ENCODE measurements at regions not wholly inside any gene's neighbourhood (a gene's known extent, or its start where the extent isn't known, plus 50 kb on each side); places are given as distances from the start of the nearest gene placed in this dataset.

GRCh38 chr11:90867416-90867815, 644.6 kb upstream of the CHORDC1 start:
- TF ChIP-seq REST (IDR thresholded peaks at IDR 0.05; ENCODE audit: insufficient read depth in 1 of 2, low read depth in 2 of 2, low read length in 2 of 2) (no peak), TAF1 (IDR thresholded peaks at IDR 0.05; ENCODE audit: borderline replicate concordance, insufficient read depth, low read length) (no peak), SIN3A (IDR thresholded peaks at IDR 0.05; ENCODE audit: borderline replicate concordance, insufficient read depth, low read length) (no peak), POLR2AphosphoS5 (IDR thresholded peaks at IDR 0.05; ENCODE audit: low read depth, low read length) (no peak), FOXP2 (optimal IDR thresholded peaks at IDR 0.05; ENCODE audit: borderline replicate concordance, extremely low read depth, extremely low read length, insufficient read depth) (no peak)

- TF ChIP-seq POLR2AphosphoS5 (IDR thresholded peaks at IDR 0.05; ENCODE audit: low read depth, low read length), result no peak
- TF ChIP-seq FOXP2 (optimal IDR thresholded peaks at IDR 0.05; ENCODE audit: borderline replicate concordance, extremely low read depth, extremely low read length, insufficient read depth), result no peak
- no peak for TF ChIP-seq REST (IDR thresholded peaks at IDR 0.05; ENCODE audit: insufficient read depth in 1 of 2, low read depth in 2 of 2, low read length in 2 of 2)
- TF ChIP-seq SIN3A (IDR thresholded peaks at IDR 0.05; ENCODE audit: borderline replicate concordance, insufficient read depth, low read length), result no peak
- no peak for TF ChIP-seq TAF1 (IDR thresholded peaks at IDR 0.05; ENCODE audit: borderline replicate concordance, insufficient read depth, low read length)
These were observed 633.9 kb upstream of the CHORDC1 start for GRCh38 chr11:90856790-90857189.

GRCh38 chr11:90855531-90855930, 632.7 kb upstream of the CHORDC1 start:
- TF ChIP-seq SIN3A (IDR thresholded peaks at IDR 0.05; ENCODE audit: borderline replicate concordance, insufficient read depth, low read length), result no peak
- no peak for TF ChIP-seq POLR2AphosphoS5 (IDR thresholded peaks at IDR 0.05; ENCODE audit: low read depth, low read length)
- no peak for TF ChIP-seq REST (IDR thresholded peaks at IDR 0.05; ENCODE audit: insufficient read depth in 1 of 2, low read depth in 2 of 2, low read length in 2 of 2)
- no peak for TF ChIP-seq TAF1 (IDR thresholded peaks at IDR 0.05; ENCODE audit: borderline replicate concordance, insufficient read depth, low read length)
- TF ChIP-seq FOXP2 (optimal IDR thresholded peaks at IDR 0.05; ENCODE audit: borderline replicate concordance, extremely low read depth, extremely low read length, insufficient read depth), result no peak

GRCh38 chr11:90851196-90851595, 628.3 kb upstream of the CHORDC1 start:
- TF ChIP-seq TAF1 (IDR thresholded peaks at IDR 0.05; ENCODE audit: borderline replicate concordance, insufficient read depth, low read length) (no peak), SIN3A (IDR thresholded peaks at IDR 0.05; ENCODE audit: borderline replicate concordance, insufficient read depth, low read length) (no peak), REST (IDR thresholded peaks at IDR 0.05; ENCODE audit: insufficient read depth in 1 of 2, low read depth in 2 of 2, low read length in 2 of 2) (no peak), POLR2AphosphoS5 (IDR thresholded peaks at IDR 0.05; ENCODE audit: low read depth, low read length) (no peak), FOXP2 (optimal IDR thresholded peaks at IDR 0.05; ENCODE audit: borderline replicate concordance, extremely low read depth, extremely low read length, insufficient read depth) (no peak)

GRCh38 chr11:90849312-90849711, 626.5 kb upstream of the CHORDC1 start:
- no peak for TF ChIP-seq FOXP2 (optimal IDR thresholded peaks at IDR 0.05; ENCODE audit: borderline replicate concordance, extremely low read depth, extremely low read length, insufficient read depth)
- no peak for TF ChIP-seq SIN3A (IDR thresholded peaks at IDR 0.05; ENCODE audit: borderline replicate concordance, insufficient read depth, low read length)
- no peak for TF ChIP-seq REST (IDR thresholded peaks at IDR 0.05; ENCODE audit: insufficient read depth in 1 of 2, low read depth in 2 of 2, low read length in 2 of 2)
- no peak for TF ChIP-seq TAF1 (IDR thresholded peaks at IDR 0.05; ENCODE audit: borderline replicate concordance, insufficient read depth, low read length)
- TF ChIP-seq POLR2AphosphoS5 (IDR thresholded peaks at IDR 0.05; ENCODE audit: low read depth, low read length), result no peak
